Endometrium (tissue), 2 donors: ENCODE measurements at regions not wholly inside any gene's neighbourhood (a gene's known extent, or its start where the extent isn't known, plus 50 kb on each side); places are given as distances from the start of the nearest gene placed in this dataset.
A peak's percentile ranks its signal among the peaks of the same experiment; 100 is the strongest.

Experiments used
- FAIRE-seq: peaks from 2 replicates; lab custom pipeline; 2012; peaks lifted over from hg19 to GRCh38; lab: Jason Lieb, UNC
- donor health status: control.
- donor health status: control.

DNA sequence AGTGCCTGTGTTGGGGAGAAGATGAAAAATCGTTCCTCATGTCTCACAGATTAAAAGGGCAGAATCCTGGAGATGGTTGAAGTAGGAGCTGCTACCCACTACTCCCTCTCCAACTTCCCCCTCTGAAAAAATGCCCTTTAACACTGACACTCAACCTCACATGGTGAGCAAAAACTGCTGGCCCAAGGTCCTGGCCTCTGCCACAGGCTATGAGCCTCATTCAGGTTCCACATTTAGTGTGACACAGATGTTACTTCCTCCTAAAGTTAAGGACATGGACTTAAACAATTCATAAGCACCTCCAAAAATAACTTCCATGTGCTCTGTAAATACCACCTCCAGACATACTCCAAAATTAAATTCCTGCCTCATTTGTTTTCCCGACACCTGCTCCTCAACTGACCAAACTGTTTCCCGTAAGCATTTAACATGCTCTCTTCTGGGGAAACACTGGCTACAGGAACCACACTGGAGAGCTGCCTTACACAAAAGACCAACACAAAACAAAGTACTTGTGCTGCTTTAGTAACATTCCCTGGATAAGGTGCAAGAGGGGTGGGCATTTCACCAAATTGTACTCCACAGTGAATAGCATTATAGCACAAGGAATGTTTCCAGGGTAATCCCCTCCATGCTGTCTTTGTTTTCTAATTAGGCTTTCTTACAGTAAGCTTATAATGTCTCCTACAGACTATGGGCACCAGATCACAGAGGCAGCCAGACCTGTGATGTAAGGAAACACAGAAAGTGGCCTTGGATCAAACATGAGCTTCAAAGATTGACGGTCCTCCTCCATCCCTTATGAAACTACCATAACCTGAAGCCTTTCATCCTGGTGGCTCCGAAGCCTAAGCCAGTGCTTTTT is 57.0 kb downstream of the PHLDA1 start:
- no peak for FAIRE-seq

DNA sequence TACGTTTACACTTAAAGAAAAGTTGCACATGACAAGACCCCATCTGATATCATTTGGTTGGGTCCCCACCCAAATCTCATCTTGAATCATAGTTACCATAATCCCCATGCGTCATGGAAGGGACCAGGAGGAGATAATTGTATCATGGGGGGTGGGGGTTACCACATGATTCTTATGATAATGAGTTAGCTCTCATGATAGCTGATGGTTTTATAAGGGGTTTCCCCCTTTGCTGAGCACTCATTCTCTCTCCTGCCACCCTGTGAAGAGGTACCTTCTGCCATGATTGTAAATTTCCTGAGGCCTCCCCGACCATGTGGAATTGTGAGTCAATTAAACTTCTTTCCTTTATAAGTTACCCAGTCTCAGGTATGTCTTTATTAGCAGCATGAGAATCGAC is 60.3 kb downstream of the PHLDA1 start:
- no peak for FAIRE-seq

GRCh38 chr12:75970310-75970709 is 61.3 kb downstream of the PHLDA1 start:
- FAIRE-seq = no peak

DNA sequence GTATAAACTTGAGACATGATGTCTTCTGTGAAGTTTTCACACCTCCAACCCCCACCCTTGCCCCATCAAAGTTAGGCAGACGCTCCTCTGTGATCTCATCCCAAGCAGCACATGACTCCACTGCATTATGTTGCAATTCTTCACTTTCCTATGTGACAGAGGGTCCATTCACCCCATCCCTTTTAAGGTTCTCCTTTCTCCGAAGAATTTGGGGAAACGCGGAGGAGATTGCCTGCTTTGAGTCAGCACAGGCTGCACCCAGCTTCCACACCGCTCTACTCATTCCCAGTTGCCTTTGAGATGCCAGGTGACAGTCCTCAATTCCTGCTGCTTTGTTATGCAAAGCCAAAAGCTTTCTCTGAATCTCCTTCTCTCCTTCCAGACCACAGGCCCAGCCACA is 61.8 kb downstream of the PHLDA1 start:
- FAIRE-seq = no peak

- no peak for FAIRE-seq
These were observed 65.9 kb downstream of the PHLDA1 start for GRCh38 chr12:75965661-75966060.

DNA sequence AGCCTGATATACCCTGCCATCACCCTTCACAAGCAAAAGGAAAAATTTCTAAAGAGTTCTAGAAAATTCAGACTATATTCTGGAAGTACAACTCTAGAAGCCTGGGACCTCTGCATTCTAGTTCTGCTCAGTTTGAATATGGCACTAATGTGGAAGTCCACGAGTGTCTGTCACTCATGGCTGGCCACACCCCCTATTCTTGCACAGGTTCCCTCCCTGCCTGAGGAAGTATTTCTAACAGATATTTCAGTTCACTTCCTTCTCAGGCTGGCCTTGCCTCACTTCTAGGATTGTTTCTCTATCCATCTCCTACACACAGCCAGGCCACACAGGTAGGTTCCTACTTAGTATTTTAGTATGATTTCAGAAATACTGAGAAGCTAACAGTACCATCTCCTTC is 67.4 kb downstream of the PHLDA1 start:
- FAIRE-seq = no peak

- FAIRE-seq = no peak
These were observed 69.7 kb downstream of the PHLDA1 start for GRCh38 chr12:75961878-75962277.

DNA sequence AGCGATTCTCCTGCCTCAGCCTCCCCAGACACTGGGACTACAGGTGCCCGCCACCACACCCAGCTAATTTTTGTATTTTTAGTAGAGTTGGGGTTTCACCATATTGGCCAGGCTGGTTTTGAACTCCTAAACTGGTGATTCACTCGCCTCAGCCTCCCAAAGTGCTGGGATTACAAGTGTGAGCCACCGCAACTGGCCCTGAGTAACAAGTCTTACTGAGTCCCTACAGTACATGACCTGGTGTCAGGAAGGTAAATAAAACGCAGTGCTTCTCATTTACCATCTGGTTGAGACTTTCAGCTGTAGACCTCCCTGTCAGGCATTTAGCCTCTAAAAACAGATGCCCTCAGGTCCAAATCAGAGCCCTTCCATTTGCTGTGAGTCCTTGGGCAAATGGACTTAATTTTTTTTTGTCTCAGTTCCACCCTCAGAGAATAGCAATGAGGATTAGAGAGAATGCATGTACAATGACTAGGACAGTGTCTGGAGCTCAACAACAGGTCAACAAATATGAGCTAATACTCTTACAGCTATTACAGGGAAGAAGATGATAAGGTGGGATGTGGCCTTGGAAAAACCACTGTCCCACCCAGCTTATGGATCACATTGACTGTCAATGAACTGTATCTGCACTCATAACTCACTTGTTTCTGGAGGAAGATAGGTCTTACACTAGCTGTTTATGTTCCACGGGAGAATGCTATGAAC is 70.5 kb downstream of the PHLDA1 start:
- FAIRE-seq = no peak

DNA sequence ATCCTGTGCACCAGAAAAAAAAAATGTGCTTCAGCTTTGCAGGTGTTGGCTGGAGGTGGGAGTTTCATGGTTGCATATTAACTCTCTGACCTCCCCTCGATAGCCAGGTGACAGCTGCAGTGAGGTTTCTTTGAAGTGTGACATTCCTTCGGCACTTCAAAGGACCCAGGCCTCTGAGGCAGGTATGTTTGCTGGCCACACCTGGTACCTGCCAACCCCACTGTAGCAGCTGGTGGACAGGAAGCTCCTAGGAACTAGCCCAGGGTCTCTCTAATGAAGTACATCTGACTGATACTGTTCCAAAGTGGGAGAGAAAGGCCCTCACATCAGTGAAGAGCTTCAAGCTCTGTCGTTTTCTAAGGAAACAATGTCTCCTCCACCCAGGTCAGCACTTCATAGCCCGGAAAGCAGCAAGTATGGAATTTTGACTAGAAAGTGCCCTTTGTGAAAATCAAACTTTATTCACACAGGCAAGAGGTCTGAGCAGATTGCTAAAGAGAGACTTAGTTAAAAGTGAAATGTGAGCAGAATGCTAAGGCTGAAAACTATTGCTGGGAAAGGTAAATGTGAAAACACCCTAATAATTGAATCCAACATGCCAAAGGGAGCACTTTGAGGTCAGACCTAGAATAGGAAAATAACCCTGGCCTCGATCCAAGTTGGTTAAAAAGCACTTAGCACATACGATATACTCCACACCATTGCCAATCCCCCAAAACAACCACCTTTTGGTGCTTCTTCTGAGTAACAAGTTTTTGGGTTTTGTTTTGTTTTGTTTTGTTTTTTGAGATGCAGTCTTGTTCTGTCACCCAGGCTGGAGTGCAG is 71.3 kb downstream of the PHLDA1 start:
- FAIRE-seq = no peak

- FAIRE-seq = no peak
These were observed 72.1 kb downstream of the PHLDA1 start for GRCh38 chr12:75959506-75959905.

GRCh38 chr12:75959060-75959459 is 72.5 kb downstream of the PHLDA1 start:
- no peak for FAIRE-seq

GRCh38 chr12:75955251-75955650 is 76.3 kb downstream of the PHLDA1 start:
- FAIRE-seq = no peak

- FAIRE-seq = no peak
These were observed 76.8 kb downstream of the PHLDA1 start for GRCh38 chr12:75954749-75955148.

GRCh38 chr12:75954041-75954440 is 77.5 kb downstream of the PHLDA1 start:
- no peak for FAIRE-seq

DNA sequence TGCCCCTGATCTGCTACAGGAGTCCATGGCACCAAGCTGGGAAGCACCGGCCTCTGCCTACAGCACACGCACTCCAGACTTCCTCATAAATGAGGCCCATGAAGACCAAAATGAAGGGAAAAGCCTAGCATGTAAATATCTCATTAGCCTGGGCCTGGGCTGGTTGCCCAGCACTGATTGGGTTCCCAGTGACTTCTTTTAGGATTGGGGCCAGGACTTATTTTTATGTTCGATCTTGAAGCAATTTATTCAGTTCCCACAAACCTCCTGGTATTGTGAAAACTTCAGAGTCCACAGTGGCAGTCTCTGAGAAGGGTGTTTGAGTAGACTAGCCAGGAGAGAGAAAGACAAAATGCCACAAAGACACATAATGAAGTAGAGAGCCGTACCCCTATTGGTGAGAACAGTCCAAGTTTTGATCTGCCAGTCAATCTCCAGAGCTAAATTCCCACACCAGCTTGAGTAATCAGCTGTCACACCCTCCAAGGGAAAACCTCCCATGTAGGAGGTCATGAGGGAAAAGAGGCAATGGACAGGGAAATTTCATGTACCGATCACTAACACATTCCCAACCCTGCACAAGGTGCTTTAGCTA is 78.2 kb downstream of the PHLDA1 start:
- no peak for FAIRE-seq

DNA sequence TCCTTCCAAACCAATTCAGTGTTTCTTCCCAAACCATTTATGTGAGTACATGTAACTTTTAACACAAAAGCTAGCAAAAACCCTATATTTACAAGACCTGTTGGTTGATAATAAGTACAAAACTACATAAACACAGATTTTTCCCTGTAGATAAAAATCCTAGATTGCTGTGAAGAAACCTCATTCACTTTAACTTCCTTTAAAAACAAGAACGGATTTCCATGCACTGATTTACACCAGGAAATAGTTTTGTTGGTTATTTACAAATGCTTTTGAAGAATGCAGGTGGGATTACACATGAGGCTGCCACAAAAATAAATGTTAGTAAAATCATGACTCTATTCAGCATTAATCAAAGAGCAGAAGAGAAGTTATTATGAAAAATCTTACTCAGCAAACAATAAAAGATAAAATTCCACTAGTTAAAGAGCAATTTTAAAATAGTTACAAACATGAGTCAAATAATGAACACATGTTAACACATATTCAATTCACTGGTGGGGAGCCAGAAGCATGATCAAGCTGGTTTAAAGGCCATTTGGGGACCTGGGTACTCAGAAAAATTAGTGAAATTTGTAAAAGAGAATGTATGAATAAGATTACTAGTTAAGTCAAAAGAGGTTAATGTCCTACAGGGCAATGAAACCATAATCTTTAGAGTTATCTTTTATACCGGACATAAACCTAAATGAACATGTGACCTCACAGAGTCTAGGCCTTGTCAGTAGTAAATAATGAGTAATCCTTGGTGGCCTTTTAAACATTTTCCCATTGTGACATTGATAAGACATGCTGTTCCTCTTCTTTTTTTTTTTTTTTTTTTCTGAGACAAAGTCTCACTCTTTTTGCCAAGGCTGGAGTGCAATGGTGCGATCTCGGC is 79.9 kb downstream of the PHLDA1 start:
- FAIRE-seq = peak; percentile 82

GRCh38 chr12:75947156-75947723 is 84.3 kb downstream of the PHLDA1 start:
- FAIRE-seq = no peak

GRCh38 chr12:75945581-75945980 is 86.0 kb downstream of the PHLDA1 start:
- no peak for FAIRE-seq

DNA sequence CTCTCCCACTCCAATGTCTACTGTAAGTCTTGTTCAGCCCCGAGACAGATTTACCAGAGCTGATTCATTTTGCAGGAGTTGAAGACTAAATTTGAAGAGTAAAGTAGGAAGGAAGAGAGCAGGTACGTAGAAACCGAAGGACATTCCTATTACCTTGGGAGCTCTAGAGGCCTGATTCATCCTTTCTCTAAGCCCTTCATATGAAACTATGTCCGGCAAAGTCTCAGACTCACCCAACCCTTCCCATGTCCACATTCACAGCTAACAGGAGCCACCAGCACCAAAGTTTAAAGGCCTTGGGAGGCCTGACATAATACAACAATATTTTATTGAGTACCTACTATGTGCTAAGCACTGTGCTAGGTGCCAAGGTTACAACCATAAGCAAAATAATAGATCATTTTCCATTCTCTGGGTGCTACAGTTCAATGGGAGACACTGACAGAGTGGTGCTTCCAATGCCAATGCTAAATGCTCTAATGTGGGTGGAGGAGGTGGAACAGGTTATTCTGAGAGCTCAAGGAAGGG is 86.6 kb downstream of the PHLDA1 start:
- FAIRE-seq = no peak

DNA sequence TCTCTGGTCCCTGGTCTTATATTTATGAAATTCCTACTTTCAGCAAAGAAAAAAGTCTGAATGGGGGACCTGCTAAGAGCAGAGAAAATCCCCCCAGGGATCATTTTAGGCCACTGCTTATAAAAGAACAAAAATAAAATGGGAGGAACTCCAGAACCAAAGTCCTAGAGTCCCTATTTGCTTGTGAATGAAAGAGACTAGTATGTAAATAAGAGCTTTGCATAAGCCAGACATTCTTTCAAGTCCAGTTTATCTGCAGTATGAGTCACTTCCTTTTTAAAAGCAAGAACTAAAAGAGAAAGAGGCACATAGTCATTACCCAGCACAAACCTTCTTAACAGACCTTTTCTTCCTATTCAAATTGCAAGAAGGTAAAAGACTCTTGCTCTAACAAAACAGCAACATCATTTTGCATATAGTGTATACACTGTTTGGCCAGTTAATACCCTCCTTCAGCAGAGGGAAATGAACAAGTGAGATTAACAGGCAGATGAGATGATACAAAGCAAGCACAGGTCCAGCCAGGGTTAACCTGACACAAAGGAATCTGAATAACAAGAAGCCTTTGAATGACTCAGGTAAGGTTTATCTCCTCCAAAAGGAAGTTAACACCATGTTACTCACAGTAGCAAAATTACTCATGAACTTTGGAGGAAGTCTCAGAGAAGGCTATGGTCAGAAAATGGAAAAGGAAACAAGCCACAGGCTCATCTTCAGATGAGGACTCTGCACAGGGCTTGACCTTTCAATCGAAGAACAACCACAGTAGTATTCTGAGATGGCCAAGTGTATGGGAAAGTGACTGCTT is 87.3 kb downstream of the PHLDA1 start:
- peak; percentile 50 for FAIRE-seq
